ENCODE measurements at regions not wholly inside any gene's neighbourhood (a gene's known extent, or its start where the extent isn't known, plus 50 kb on each side); places are given as distances from the start of the nearest gene placed in this dataset.

DNA sequence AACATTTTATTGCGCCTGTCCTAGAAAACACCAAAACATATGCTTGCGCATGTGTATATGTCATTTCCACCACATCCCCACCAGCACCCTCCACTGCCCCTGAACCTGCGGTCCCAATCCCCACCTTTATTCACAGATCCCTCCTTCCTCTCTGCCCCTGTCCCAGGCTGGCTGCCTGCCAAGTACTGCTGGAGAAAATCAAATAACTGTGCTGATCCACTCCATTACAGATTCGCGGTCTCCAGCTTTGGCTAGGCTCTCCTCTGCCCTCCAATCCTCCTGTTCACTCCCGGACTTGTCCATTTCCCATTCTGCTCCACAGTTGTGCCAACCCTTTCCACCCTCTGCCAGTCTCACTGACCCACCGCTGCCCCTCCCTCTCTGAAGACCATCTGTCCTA is 59.3 kb upstream of the GJB5 start:
- peaks cover 10% of the 10 kb centered on the region for H3K27me3 Mint-ChIP-seq
- ChIA-PET CTCF (interaction anchor here (1.1 kb wide), 1 partner anchor 47 kb away, joined by 4 read pairs; no protein-coding TSS in a partner anchor), POLR2A (no interaction called here)
- no peaks in the 10 kb centered on the region for H3K9me3 Mint-ChIP-seq
- H3K36me3 Mint-ChIP-seq (ENCODE audit: low read depth): no peaks in the 10 kb centered on the region
- H3K4me1 Mint-ChIP-seq: no peaks in the 10 kb centered on the region
- H3K27ac Mint-ChIP-seq: no peak overlapping the region
- no peak overlapping the region for H3K4me3 Mint-ChIP-seq
- DNase-seq: no peak

DNA sequence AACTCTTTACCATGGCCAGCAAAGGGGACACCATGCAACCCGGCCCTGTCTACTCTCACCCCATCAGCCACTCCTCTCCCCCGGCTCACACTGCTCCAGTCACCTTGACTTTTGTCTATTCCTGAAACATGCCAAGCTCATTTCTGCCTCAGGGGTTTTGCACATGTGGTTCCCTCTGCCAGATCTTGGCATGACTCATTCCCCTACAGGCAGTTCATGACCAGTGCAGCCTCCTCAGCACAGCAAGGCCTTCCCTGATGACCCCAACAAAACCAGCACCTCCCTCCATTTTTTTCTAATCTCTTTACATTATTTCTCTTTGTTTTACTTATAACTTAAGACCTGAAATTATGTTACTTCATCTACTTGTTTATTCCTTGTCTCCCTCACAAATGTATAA is 58.6 kb upstream of the GJB5 start:
- H3K27ac Mint-ChIP-seq: no peak overlapping the region
- no peaks in the 10 kb centered on the region for H3K9me3 Mint-ChIP-seq
- POLR2A ChIA-PET: no interaction called here
- no peaks in the 10 kb centered on the region for H3K4me1 Mint-ChIP-seq
- peaks cover 7% of the 10 kb centered on the region for H3K27me3 Mint-ChIP-seq
- CTCF ChIA-PET: interaction anchor here (1.1 kb wide), 1 partner anchor 47 kb away, joined by 4 read pairs; no protein-coding TSS in a partner anchor
- H3K36me3 Mint-ChIP-seq (ENCODE audit: low read depth): no peaks in the 10 kb centered on the region
- DNase-seq: no peak
- H3K4me3 Mint-ChIP-seq: no peak overlapping the region

DNA sequence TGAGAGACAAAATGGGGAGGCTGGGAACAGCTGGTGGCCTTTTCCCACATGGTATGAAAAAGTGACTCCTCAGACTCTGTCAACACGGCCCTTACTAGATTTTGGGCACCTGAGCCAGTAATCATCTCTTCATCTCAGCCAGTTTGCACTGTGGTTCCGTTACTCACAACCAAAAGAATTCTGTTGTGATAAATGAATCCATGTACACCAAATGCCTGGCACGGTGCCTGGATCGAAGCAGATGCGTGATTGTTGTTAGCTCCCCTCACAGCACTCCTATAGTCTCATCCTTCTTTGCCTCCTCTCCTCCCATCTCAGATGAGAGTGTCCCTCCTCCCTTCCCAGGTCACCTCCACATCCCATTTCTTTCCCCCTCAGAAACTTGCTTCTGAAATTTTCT is 57.9 kb upstream of the GJB5 start:
- Mint-ChIP-seq H3K27me3 (peaks cover 7% of the 10 kb centered on the region), H3K4me1 (no peaks in the 10 kb centered on the region)

DNA sequence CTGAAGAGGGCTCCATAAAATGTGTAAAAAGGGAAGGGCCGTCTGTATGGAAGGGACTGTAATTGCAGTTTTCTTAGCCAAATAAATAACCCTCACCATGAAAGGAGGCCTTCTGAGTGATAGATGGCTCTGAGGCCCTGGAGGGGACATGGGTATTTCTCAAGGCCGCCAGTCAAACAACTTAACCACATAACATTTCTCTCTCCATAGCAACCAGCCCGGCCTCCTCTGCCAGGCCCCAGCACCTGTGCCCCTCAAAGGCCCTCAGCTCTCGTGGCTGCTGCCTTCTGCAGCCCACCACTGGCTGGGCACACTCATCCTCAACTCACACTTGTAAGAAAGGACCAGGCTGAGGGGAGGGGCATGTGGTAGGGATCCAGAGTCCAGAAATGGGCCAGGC is 57.0 kb upstream of the GJB5 start:
- no peak overlapping the region for H3K27ac Mint-ChIP-seq
- no peaks in the 10 kb centered on the region for H3K4me1 Mint-ChIP-seq
- peaks cover 7% of the 10 kb centered on the region for H3K27me3 Mint-ChIP-seq
- DNase-seq: no peak
- H3K4me3 Mint-ChIP-seq: no peak overlapping the region
- H3K9me3 Mint-ChIP-seq: no peaks in the 10 kb centered on the region
- POLR2A ChIA-PET: no interaction called here
- H3K36me3 Mint-ChIP-seq (ENCODE audit: low read depth): no peaks in the 10 kb centered on the region
- CTCF ChIA-PET: no interaction called here

More for the DNA sequence above, 57.9 kb upstream of the GJB5 start:
- Mint-ChIP-seq H3K36me3 (ENCODE audit: low read depth) (no peaks in the 10 kb centered on the region), H3K27ac (no peak overlapping the region), H3K4me3 (no peak overlapping the region), H3K9me3 (no peaks in the 10 kb centered on the region)
- ChIA-PET POLR2A (no interaction called here), CTCF (no interaction called here)
- no peak for DNase-seq

DNA sequence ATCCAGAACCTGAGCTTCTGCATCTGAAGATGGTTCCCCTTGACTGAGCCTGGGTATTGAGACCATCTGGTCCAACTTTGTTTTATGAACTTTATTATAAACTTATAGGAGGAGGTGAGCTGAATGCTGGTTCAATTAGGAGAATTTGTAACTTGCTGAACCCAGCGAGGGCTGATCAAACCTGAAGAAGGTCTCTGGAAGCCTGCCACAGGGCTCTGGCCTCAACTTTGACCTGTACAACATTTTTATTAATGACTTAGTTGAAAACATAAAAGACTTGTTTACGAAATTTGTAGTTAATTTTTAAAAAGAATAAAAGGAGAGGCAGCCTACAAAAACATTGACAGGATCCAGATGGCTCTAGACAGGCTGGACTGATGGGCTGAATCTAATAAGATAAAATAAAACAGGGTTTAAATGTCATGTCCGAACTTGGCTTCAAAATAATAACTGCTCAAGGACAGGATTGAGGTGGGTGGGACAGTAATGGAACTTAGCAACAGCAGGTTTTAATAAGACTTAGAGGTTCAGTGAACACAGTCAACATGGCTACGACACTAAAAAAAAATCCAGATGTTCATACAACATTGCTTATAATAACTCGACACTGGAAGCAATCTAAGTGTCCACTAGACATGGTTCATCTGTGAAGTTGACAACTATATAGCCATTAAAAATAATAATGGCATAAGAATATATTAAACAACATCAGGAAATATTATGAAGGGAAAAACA is 53.4 kb upstream of the GJB5 start:
- no peaks in the 10 kb centered on the region for H3K36me3 Mint-ChIP-seq (ENCODE audit: low read depth)
- POLR2A ChIA-PET: no interaction called here

More for the DNA sequence above, 53.4 kb upstream of the GJB5 start:
- Mint-ChIP-seq H3K4me3 (no peak overlapping the region), H3K27me3 (peaks cover 5% of the 10 kb centered on the region), H3K9me3 (no peaks in the 10 kb centered on the region), H3K27ac (no peak overlapping the region), H3K4me1 (no peaks in the 10 kb centered on the region)
- CTCF ChIA-PET: no interaction called here
- no peak for DNase-seq

Measured in activated CD4-positive, alpha-beta memory T cell treated with anti-CD3 and anti-CD28 coated beads, Interleukin-2, amount 10 ng/mL, durations not matched to agents 7 days and 5 days (primary cell).